Inflammatory macrophage treated with lipopolysaccharide for 4 hours (primary cell): ENCODE measurements at regions not wholly inside any gene's neighbourhood (a gene's known extent, or its start where the extent isn't known, plus 50 kb on each side); places are given as distances from the start of the nearest gene placed in this dataset.
"Not testable (repeated sequence)": the region's sequence is repeated elsewhere in the genome, so short reads cannot be mapped to it uniquely, and the experiment has no call there.

ENCODE experiments used
- DNase-seq: peaks from one replicate; pipeline ENCODE4 v3.0.0-alpha.2; 2020

DNA sequence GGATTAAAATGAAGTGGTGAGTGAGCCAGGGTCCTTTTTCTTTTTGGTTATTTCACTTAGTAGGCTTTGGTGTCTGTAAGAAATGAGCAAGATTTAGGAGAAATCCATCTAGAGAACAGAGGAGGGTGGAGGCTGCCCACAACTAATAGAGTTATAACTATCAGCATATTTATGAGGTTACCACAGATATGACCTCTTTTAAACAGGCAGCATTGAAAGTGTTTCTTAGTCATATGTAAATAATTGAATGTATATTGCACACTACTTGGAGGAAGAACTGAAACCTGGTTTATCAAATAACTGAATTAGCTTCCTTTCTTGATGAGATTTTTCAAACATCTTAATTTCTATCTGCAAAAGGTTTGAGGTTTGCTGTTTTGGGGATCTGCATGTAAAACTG, 483.1 kb upstream of the PIK3R1 start:
- DNase-seq, result no peak

DNA sequence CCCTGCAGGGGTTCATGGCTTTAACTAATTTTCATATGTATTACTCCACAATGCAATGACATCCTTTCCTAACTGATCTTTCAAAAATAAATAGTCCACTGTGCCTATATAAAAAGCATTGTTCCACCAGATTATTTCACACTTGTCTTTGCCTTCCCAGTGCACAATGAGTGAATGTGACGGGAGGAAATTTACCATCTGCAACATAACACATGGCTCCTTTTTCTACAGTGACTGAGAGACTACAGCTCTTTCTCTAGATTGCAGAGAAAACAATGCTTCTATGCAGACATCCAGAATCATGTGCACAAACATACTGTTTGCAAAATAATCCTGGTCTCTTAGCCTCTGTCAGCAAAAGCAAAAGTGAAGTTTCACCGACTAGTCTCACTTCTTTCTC, 483.7 kb upstream of the PIK3R1 start:
- DNase-seq, result no peak

DNA sequence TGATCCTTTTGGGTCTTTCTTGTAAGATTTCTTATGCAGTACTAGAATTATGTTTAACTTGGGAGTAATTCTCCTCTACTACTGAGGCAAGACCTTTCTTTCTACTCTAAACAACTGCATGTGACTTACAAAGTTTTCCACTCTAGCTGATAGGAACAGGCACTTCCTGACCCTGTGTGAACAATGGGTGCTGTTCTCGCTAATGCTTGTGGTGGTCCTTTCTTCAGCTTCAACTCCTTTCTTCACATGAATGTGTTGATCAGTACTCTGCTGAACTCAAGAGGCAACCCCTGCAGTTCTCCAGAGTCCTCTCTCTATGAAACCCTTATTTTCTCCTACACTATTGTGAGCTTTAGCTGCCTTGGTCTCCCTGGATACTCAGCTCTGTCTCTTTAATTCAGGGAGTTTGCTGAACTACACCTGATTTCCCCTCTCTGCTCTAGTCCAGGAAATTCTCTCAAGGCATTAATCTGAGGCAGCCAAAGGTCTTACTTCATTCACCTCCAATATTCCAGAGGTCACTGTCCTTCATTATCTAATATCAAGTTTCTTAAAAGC, 484.6 kb upstream of the PIK3R1 start:
- DNase-seq, result no peak

DNA sequence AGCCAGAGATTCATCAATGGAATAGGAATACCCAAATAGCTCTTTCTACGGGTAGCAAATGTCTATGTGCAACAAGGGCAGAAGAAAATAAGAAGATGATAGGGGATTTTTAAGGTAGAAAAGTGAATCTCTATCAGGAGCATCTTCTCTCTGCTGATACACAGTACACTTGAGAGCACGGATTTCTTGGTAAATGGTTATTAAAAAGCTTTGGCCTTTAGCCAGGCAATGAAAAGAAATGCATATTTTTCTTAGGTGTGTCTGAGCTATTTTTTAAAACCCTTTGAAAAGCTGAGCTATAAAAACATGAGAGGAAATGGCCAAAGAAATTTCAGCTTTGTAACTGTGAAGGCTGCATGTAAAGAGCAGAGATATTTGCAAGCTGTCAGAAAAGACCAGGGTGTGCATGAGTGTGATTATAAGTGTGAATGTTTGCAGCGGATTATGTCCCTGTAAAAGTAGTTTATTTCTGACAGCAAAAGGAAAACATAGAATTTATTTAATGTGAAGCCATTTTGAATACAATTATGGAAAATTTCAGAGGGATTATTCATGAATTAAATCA, 487.1 kb upstream of the PIK3R1 start:
- no peak for DNase-seq

DNA sequence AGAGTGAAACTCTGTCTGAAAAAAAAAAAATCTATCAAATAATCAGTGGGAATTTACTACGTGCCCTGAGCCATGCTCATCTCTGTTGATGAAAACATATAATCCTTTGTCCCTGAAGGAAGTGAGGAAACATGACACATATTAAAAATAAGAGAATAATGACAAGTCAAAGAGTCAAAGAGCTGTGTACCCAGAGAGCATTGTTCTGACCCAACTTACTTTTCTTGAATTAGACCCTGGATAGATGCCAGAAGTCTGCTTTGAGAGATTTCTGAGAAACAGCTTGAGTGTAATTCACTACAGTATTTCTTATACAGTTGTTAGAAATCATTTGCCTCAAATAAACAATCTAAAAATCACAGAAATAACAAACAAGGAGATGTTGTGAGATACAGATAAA, 490.0 kb upstream of the PIK3R1 start:
- DNase-seq, result no peak

DNA sequence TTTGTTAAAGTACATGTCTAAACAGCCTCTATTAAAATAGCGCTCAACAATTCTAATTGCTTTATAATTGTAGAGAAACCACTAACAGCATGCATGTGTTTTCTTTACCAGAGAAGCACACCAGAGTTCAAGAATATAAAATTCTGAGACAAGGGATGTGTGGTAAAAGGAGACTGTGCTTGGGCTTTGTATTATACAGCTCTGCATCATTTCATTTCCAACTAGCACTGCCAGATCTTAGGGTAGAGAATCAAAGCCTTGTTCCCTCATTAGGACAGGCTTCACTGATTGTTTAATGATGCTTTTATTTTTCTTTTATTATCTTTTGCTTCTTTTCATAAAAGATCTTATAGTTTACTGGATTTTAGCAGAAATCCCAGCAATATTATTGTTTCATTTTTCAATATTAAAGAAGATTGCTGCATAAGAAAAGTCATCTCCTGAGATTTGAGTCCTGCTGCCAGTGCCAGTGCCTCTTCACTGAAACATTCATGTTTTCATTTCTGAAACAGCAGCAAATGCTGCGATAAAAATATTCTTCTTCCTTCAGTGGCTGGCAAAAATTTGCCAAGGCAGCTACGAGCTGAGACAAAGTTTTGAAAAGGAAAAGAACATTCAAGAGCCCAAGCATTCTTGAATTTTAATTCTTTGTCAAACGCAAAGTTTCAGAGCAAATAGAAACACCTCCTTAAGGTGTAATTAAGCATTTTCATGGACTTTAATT, 491.0 kb upstream of the PIK3R1 start:
- DNase-seq, result no peak

DNA sequence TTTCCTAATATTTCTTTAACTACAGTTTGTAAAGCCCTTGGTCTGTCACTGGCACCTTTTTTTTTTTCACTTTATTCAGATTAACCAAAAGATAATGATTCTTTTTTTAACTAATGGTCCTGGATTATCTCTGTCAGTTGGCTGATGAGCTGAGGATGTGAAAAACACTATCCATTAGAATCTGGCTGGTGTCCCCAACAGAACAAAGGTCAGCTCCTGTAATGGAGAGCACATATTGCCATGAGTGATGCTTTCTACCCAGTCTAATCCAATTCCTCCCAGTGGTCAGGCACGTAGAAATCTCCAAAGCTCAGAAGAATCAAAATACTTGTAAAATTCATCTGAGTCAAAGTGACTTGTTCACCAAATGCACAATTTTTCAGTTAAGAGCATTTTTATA, 491.7 kb upstream of the PIK3R1 start:
- DNase-seq, result no peak

DNA sequence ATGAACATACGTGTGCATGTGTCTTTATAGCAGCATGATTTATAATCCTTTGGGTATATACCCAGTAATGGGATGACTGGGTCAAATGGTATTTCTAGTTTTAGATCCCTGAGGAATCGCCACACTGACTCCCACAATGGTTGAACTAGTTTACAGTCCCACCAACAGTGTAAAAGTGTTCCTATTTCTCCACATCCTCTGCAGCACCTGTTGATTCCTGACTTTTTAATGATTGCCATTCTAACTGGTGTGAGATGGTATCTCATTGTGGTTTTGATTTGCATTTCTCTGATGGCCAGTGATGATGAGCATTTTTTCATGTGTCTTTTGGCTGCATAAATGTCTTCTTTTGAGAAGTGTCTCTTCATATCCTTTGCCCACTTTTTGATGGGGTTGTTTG, 493.0 kb upstream of the PIK3R1 start:
- DNase-seq, result not testable (repeated sequence)

DNA sequence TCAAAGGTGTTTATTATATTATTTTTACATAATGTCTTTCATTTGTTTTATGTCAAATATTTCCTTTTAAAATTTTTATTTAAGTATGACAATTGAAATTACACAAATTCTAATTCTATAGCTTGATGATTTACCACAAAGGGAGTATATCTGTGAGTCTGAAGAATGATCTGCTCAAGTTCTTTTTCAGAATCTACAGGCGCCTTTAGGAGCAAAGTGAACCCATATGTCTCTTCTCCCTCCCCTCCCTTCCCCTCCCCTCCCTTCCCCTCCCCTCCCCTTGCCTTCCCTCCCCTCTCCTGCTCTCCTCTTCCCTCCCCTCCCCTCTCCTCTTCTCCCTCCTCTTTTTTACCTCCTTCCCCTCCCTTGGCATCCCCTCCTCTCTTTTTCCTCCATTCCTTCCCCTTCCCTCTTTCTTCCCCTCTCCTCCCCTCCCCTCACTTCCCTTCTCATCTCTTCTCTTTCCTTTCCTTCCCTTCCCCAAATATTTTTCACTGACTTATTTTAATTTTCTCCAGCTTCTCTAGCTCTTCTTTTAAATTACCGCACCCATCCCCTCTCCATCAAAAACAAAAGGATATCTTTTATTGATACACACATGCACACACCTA, 495.3 kb upstream of the PIK3R1 start:
- no peak for DNase-seq

DNA sequence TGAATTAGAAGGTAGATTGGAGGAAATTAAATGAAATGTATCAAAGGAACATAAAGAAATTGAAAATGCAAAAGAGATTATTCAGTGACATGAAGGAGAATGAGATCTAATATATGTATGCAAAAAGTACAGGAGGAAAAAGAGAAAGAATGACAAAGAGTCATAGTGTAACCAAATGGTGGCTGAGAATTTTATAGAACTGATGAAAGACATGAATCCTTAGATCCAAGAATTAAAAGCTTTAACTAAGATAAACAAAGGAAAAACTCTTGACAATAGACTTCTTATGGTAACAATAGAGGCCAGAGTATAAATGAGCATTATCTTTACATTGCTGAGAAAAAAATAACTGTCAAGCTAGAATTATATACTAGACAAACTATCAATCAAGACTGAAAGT, 505.4 kb upstream of the CD180 start:
- no peak for DNase-seq

DNA sequence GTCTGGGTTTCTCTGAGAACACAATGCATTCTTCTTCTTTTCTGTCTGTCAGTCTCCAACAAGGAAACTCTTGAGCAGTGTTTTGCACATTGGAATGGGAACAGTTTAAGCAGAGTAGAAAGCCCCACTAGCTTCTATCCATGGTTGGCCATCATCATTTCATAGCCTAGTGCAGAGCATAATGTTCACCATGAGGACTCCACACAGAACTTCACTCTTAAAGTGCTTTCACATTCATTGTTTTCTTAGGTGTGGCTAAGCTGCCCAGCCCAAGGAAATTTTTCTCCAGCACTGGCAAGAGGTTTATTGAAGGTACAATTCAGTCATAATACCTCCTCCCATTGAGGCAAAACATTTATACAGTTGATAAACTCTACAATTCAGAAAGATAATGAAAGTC, 503.0 kb upstream of the CD180 start:
- no peak for DNase-seq

DNA sequence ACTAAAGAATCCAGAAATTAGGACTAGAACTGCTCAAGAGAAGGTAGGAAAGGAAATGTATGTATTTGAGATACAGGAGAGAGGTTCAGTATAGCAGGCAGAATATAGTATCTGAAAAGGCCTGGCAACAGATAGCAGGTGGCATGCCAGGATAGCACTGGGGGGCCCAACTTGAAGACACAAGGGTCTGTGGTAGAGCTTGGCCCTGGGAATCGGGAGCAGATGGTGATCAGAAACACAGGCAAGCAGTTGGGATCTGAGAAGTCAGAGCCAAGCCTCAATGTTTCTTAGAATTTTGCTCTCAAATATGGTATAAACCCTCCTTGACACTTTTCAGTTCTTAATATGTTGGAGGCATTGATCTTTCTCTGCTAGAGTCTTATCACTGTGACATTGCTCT, 499.8 kb upstream of the CD180 start:
- no peak for DNase-seq

DNA sequence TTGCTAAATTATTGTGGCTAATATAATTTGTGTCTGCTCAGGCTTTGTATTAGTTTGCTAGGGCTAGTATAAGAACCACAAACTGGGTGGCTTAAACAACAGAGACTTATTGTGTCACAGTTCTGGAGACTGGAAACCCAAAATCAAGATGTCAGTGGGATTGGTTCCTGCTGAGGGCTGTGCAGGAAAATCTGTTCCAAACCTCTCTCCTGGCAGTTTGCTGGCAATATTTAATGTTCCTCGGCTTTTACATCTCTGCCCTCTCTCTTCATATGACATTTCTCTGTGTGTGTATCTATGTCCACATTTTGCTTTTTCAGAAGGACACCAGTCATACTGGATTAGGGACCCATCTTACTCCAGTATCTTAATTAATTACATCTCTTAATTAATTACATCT, 498.8 kb upstream of the CD180 start:
- no peak for DNase-seq

DNA sequence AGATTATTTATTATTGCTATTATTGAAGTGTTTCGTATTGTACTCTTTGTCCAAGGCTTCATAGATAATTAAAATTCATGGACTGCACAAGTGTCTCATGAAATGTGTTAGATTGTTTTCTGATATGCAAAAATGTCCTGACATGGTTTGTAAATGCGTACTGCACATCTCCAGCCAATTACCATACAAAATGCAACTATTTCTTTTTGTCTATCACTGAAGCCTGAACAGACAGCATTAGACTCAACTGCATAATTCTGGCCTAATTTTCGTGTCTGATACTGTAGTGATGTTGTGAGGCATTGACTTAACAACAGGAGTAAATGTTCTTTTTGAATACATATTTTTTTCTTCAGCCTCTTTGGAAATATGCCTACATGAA, 498.2 kb upstream of the CD180 start:
- DNase-seq, result no peak

DNA sequence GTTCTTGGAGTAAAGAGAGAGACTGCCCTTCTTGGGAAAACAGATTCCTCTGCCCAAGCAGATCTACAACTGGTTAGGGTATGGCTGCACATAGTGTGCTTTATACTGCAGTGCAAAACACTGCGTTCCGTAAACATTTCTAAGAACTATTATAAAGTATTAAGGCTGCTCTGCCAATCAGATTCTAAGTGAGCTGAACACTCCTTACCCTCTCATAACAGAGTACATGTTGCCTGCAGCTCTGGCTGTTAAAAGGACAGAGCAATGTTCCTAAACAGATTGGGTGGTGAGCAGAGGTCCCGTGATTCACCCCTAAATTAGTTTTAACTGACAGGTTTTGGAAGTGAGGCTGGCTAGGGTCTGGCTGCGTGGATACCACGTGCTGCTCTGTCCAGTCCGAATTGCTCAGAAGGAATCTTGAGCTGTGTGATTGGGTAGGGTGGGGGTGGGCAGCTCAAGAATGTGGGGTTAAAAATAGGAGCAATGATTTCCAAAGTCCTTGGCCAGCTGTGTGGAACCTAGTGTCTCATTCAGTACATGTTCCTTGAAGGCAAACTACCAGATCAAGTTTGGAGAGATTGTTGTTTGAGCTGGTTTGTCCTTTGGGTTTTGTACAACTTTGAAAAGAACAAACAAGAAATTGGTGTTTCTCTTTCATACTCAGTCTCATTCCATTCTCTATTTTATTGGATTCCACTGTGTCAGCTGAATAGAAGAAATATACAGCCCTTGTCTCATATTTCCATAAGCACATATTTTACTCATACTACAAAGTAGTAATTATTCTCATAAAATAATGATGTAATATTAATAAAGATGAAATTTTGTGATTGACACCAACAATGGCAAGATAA, 497.6 kb upstream of the CD180 start:
- DNase-seq, result no peak

DNA sequence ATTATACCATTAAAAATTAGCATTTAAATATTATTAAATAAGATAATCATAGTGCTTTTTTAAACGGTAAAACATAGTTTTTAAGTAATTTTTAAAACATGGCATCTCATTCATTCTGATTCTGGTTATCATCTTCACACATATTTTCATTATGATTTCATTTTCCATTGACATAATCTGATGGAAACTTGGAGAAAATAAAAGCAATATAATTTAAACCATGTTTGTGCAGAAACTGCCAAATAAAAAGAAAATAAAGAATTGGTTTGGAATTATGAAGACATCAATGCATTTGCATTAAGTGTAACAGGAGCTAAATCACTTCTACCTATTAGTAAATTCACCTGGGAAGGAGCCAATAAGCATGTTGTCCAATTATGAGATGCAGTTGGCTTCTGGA, 490.1 kb upstream of the CD180 start:
- DNase-seq, result no peak

DNA sequence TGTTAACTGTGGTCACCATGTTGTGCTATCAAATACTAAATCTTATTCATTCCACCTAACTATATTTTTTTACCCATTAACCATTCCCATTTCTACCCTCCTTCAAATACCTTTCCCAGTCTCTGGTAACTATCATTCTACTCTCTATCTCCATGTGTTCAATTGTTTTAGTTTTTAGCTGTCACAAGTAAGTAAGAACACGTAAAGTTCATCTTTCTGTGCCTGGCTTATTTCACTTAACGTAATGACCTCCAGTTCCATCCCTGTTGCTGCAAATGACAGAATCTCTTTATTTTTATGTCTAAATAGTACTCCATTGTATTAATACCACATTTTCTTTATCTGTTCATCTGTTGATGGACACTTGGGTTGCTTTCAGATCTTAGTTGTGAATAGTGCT, 485.1 kb upstream of the CD180 start:
- DNase-seq, result no peak

DNA sequence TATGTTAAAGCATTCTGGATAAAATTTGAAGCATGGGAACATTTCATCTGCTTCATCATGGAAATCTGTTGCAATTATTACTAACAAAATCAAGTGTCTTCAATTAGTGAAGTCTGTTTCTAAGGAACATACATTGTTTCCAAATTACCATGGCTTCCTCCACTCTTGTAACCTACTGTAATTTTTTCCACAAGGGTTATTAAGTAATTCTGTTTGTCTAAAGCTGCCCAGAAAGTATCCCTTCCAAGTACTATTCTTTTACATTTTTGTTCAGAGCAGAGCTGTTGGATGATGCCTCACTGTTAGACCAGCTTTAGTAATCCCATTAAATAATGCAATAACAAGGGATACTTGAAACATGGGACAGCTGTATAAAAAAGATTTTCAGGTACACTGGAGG, 483.5 kb upstream of the CD180 start:
- no peak for DNase-seq

DNA sequence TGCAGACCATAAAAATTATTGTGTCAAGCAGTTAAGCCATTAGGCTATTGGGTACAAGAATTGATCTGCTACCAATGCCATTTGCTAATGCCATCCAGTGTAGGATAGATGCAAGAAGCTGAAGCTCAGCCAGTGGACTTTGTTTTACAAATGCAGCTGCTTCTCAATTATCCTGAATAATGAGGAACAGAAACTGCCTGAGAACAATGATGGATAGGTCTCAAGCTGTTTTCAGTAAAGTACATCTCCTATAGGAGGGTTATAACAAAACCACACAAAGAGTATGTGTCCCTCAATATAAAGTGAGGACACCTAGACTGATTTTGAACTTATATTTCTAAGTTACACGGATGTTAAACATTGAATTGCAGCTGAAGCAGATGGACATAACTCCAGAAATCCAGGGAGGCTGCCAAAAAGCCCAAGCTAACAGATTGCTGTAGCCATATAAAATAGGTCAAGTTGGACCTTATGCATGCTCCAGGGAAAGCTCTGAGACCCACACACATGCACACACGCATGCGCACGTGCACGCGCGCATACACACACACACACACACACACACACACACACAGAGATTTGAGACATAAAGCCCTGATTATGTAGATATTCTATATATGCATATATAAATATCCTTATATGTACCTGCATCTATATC, 482.7 kb upstream of the CD180 start:
- no peak for DNase-seq

DNA sequence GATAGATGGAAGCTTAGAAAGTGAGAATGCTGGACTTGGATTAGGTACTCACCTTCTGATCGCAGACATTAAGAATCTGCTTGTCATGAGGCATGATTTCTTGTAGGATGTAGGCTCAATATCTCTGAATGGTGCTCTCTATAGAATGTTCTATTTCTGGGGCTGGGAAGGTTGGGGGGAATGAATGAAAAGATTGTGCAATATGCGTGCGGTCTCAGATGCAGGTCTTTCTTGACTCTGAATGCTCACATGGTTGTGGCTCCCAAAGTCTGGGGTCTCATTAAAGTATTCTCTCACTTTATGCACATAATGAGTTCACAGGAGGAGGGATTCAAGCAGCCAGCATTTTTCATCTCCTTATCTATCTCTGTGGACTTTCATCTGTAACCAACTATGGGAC, 482.0 kb upstream of the CD180 start:
- no peak for DNase-seq

DNA sequence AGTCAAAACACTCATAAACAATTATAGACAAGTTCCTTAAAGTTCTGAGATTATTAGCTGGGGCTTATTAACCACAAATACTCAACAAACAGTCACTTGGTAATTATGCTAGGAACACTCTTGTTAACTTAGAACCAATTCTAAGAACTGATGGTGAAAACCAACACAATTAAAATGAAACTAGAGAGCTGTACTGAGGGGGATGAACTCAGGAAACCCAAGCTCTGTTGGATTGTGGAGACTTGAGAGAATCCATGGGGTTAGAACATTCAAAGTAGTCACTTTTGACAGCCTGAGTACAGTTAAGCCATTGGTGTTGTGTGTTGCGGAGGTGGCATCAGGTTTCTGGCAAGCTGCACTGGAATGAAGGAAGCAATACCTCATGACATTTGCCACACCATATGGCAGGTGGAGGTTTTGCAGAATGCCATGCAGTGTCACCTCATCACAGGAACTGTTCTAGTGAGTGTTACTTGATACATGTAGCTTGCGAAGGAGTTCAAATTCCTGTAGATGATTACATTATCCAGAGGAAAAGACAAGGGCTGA, 480.9 kb upstream of the CD180 start:
- no peak for DNase-seq

DNA sequence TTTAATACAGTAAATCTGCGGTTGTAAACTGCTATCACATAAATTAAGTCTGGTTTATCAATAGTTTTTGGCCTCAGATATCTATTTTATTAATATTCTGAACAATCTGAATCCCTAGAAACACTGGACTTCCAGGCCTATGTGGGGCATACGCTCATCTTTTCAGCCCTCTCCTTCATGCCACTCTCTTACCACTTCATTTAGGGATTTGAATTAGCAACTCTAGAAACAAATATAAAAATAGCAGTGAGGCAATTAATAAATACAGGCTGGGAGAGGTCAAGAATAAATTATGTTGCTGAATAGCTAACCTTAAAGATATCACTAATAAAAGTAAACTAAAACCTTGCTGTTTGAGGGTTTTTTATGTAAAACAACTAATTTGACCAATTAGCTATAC, 480.3 kb upstream of the CD180 start:
- no peak for DNase-seq

DNA sequence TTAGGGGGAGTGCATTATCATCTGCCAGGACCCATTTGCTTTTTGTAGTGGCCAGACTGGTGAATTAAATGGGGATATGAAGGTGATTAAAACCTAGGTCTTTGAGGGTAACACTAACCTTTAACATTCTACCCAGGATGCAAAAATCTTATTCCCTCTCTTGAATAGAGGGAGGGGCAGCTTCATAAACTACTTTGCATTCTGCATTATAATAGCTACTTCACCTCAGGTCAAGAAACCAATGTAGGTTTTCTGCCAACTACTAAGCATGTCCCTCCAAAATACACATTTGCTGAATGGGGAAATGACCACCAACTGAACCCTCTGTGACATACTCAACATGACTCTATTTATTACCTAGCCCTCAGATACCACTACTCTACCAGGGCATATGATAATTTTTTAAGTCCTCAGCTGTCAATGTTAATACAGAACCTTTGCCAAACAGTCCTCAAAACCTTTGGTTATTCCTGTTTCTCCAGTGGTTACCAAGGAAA, 477.6 kb upstream of the CD180 start:
- DNase-seq, result no peak
